K562 (cell line): ENCODE measurements at regions not wholly inside any gene's neighbourhood (a gene's known extent, or its start where the extent isn't known, plus 50 kb on each side); places are given as distances from the start of the nearest gene placed in this dataset.

Source experiments
- ATAC-seq: fragments of 200-7000 bp; cut with Tn5 transposase; 3 replicates; pipeline ENCODE4 v1.9.1; 2020; ENCODE audit warnings: moderate library complexity
- BruUV-seq: library from RNA; stranded (reverse); fragments of 400-500 nt; replicated peaks from 2 replicates; lab custom pipeline; 2021; lab: Mats Ljungman, UMichigan
- CTCF ChIA-PET: fragments of 300-600 bp; formaldehyde crosslinking; extraction: SDS; loops from one replicate; lab custom pipeline; 2021; ENCODE audit warnings: low intra/inter-chr PET ratio; lab: Yijun Ruan, JAX
- POLR2A ChIA-PET: fragments of 300-600, 350-650 bp; sonication (Branson Sonifier 250); formaldehyde crosslinking; extraction: SDS; loops from one replicate; lab custom pipeline; 2021; ENCODE audit warnings: antibody characterized with exemption, inconsistent platforms; lab: Yijun Ruan, JAX
- DNase-seq, 4 experiments: peaks; one replicate each; pipeline versions ENCODE4 v3.0.0 to v3.0.0-alpha.2; 2011 to 2018; ENCODE audit warnings: low spot score in 3 of 4, mixed read lengths in 3 of 4; ENCODE audit errors: extremely low read depth in 1 of 4
- FAIRE-seq: peaks from 2 replicates; lab custom pipeline; 2011; peaks lifted over from hg19 to GRCh38; lab: Jason Lieb, UNC
- H2AFZ ChIP-seq: 2 replicates; pipeline ENCODE4 v1.6.0; 2011; ENCODE audit warnings: low read depth, low read length, control low read depth, inconsistent platforms
- H3K27ac ChIP-seq: fragments of 200-600 bp; 3 replicates; pipeline ENCODE4 v1.8.0; 2011; ENCODE audit warnings: low read depth, mild to moderate bottlenecking, control low read depth, inconsistent platforms, low read length, moderate library complexity, mixed read lengths; ENCODE audit errors: extremely low read depth
- H3K27me3 ChIP-seq, 2 experiments: fragments of 300-600 bp in 1 of 2; 2 replicates in 1 of 2; 3 replicates in 1 of 2; pipeline versions ENCODE4 v1.6.0 to v1.8.0; 2011; ENCODE audit warnings: inconsistent platforms in 2 of 2, low read length in 2 of 2, mild to moderate bottlenecking in 1 of 2, mixed read lengths in 1 of 2, moderate library complexity in 1 of 2; ENCODE audit not compliant: control insufficient read depth in 2 of 2, insufficient read depth in 2 of 2
- H3K36me3 ChIP-seq: fragments of 300-600 bp; 3 replicates; pipeline ENCODE4 v1.8.0; 2011; ENCODE audit warnings: mild to moderate bottlenecking, low read length, inconsistent platforms; ENCODE audit not compliant: control insufficient read depth, insufficient read depth
- H3K4me1 ChIP-seq, 2 experiments: fragments of 200-600 bp in 1 of 2; replicated peaks in 1 of 2; 2 replicates in 1 of 2; 3 replicates in 1 of 2; pipeline versions ENCODE4 v1.5.1 to v1.8.0; 2011; ENCODE audit warnings: inconsistent platforms in 2 of 2, low read length in 2 of 2, mild to moderate bottlenecking in 1 of 2, mixed read lengths in 1 of 2, moderate library complexity in 1 of 2; ENCODE audit not compliant: control insufficient read depth in 2 of 2, insufficient read depth in 2 of 2
- H3K4me2 ChIP-seq: 2 replicates; pipeline ENCODE4 v1.6.1; 2011; ENCODE audit warnings: low read length, control low read depth, inconsistent platforms, mixed read lengths; ENCODE audit not compliant: insufficient read depth
- H3K4me3 ChIP-seq: fragments of 200-600 bp; sonication (generic), shearing (Covaris generic); 2 replicates; pipeline ENCODE4 v1.5.1; 2016; ENCODE audit warnings: control low read depth, inconsistent platforms
- H3K79me2 ChIP-seq: fragments of 200-600 bp; 3 replicates; pipeline ENCODE4 v1.8.0; 2011; ENCODE audit warnings: low read length, inconsistent platforms; ENCODE audit not compliant: control insufficient read depth, insufficient read depth
- H3K9ac ChIP-seq, 2 experiments: 2 replicates each; pipeline versions ENCODE4 v1.6.0 to v1.6.1; 2011; ENCODE audit warnings: low read depth in 2 of 2, low read length in 2 of 2, control low read depth in 1 of 2, inconsistent platforms in 1 of 2, mild to moderate bottlenecking in 1 of 2, mixed read lengths in 1 of 2; ENCODE audit not compliant: insufficient read depth in 1 of 2
- H3K9me1 ChIP-seq: one replicate; pipeline ENCODE4 v1.6.0; 2011; ENCODE audit warnings: inconsistent platforms, mild to moderate bottlenecking, low read length, moderate library complexity; ENCODE audit not compliant: control insufficient read depth, insufficient read depth
- H3K9me3 ChIP-seq: replicated peaks from 2 replicates; pipeline ENCODE4 v1.5.1; 2011; ENCODE audit warnings: low read depth, low read length, inconsistent platforms; ENCODE audit not compliant: control insufficient read depth, insufficient read depth
- H4K20me1 ChIP-seq: replicated peaks from 2 replicates; pipeline ENCODE4 v1.6.1; 2011; ENCODE audit warnings: low read length, inconsistent platforms, mixed read lengths; ENCODE audit not compliant: control insufficient read depth, insufficient read depth
- AFF1 ChIP-seq, 2 experiments: fragments of 450-650 bp; IDR thresholded peaks; 2 replicates each; pipeline ENCODE4 v1.6.1; 2018; ENCODE audit warnings: mild to moderate bottlenecking in 2 of 2, low read depth in 1 of 2; ENCODE audit not compliant: partially characterized antibody in 2 of 2
- CHD4 ChIP-seq: fragments of 200-600 bp; sonication (generic); IDR thresholded peaks from 3 replicates; pipeline ENCODE4 v1.6.1; 2012; ENCODE audit warnings: low read depth, mild to moderate bottlenecking, mixed read lengths, low read length, inconsistent platforms; ENCODE audit not compliant: insufficient read depth, insufficient replicate concordance, poor library complexity, severe bottlenecking
- GABPB2 ChIP-seq: fragments of 250-450 bp; sonication (Bioruptor Pico); conservative IDR thresholded peaks from 2 replicates; pipeline ENCODE4 v1.5.1; 2021; ENCODE audit warnings: mild to moderate bottlenecking
- KLF1 ChIP-seq: fragments of 450-650 bp; IDR thresholded peaks from 2 replicates; pipeline ENCODE4 v1.6.1; 2016; ENCODE audit warnings: missing genetic modification characterization, missing compliant biosample characterization
- NR4A1 ChIP-seq, 2 experiments: fragments of 250-450 bp in 1 of 2; fragments of 450-650 bp in 1 of 2; sonication (Bioruptor Pico) in 1 of 2; IDR thresholded peaks; 2 replicates each; pipeline versions ENCODE4 v1.4.0 to v1.6.1; 2016 to 2020; ENCODE audit warnings: mild to moderate bottlenecking in 2 of 2, missing compliant biosample characterization in 1 of 2, missing genetic modification characterization in 1 of 2, moderate library complexity in 1 of 2
- TCF7 ChIP-seq: sonication (generic); IDR thresholded peaks from 2 replicates; pipeline ENCODE4 v1.6.1; 2016; ENCODE audit warnings: antibody characterized with exemption, borderline replicate concordance
- ZNF311 ChIP-seq: fragments of 250-450 bp; sonication (Bioruptor Pico); IDR thresholded peaks from 2 replicates; pipeline ENCODE4 v1.4.0; 2020; ENCODE audit warnings: mild to moderate bottlenecking, moderate library complexity
- ZSCAN32 ChIP-seq: fragments of 450-650 bp; formaldehyde crosslinking; IDR thresholded peaks from 2 replicates; pipeline ENCODE4 v1.4.0; 2020; ENCODE audit warnings: mild to moderate bottlenecking, moderate library complexity
- WGBS: fragments of 100-300 bp; shearing (Covaris generic); methylation state at CpG from one replicate; pipeline ENCODE4 v1.1.6; 2016; ENCODE audit warnings: low coverage, mixed read lengths; ENCODE audit not compliant: insufficient coverage; ENCODE audit errors: missing lambda C conversion rate; 5-methylcytosine and 5-hydroxymethylcytosine counted together
- in situ Hi-C: fragments of 300-500 bp; cut with MboI; formaldehyde crosslinking; loops from 4 replicates; pipeline ENCODE4 v1.15.0; 2018; ENCODE audit warnings: inconsistent platforms, mixed read lengths
- intact Hi-C: fragments of 100-400 bp; cut with micrococcal nuclease; formaldehyde crosslinking; loops from 2 replicates; pipeline ENCODE4 v1.14.2; 2022

GRCh38 chr20:11556410-11556809, 361.3 kb upstream of the BTBD3 start (continued):
- TF ChIP-seq GABPB2 (no peak), KLF1 (no peak), ZSCAN32 (no peak), AFF1 (IDR thresholded peaks at IDR 0.05; ENCODE audit: low read depth in 1 of 2, partially characterized antibody in 2 of 2) (no peak)

DNA sequence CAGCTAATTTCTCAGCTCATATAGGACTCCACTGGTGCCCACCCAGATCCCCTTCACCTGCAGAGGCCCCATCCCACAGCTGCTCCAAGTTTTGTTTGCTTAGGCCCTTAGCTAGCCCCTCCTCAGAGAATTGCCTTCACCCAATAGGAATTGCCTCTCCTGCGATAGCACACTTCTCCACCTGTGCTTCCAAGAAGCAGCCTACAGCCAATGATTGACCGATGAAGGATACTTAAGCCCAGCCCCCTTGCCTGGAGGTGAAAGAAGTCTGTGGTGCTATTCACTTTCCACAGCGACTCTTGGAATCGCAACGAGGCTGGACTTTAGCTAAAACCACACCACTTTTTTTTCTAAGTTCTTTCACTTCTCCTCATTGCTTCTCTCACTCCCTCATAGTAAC, 353.2 kb upstream of the BTBD3 start:
- Histone ChIP-seq H3K4me2 (no peak overlapping the region), H3K4me3 (no peak overlapping the region), H3K9me3 (no peaks in the 10 kb centered on the region), H3K79me2 (no peaks in the 10 kb centered on the region), H3K4me1 (no peaks in the 10 kb centered on the region), H4K20me1 (no peaks in the 10 kb centered on the region), H3K27ac (no peak overlapping the region), H3K36me3 (no peaks in the 10 kb centered on the region), H3K9ac (no peak overlapping the region), H3K27me3 (no peaks in the 10 kb centered on the region), H2AFZ (no peak overlapping the region), H3K9me1 (no peaks in the 10 kb centered on the region)
- intact Hi-C loops (no loop called here), in situ Hi-C loops (no loop called here)
- DNase-seq, result no peak
- no TSS peak for BruUV-seq
- no peak for ATAC-seq
- WGBS, result 3% methylated on average over 4 of the region's 5 CpGs
- FAIRE-seq, result no peak
- TF ChIP-seq CHD4 (no peak), NR4A1 (CRISPR knock-in tag; IDR thresholded peaks at IDR 0.05) (no peak), NR4A1 (tag; IDR thresholded peaks at IDR 0.05) (no peak), TCF7 (no peak), ZNF311 (CRISPR knock-in tag) (no peak)
- ChIA-PET POLR2A (no interaction called here), CTCF (no interaction called here)
